ENCODE measurements at regions not wholly inside any gene's neighbourhood (a gene's known extent, or its start where the extent isn't known, plus 50 kb on each side); places are given as distances from the start of the nearest gene placed in this dataset.

DNA sequence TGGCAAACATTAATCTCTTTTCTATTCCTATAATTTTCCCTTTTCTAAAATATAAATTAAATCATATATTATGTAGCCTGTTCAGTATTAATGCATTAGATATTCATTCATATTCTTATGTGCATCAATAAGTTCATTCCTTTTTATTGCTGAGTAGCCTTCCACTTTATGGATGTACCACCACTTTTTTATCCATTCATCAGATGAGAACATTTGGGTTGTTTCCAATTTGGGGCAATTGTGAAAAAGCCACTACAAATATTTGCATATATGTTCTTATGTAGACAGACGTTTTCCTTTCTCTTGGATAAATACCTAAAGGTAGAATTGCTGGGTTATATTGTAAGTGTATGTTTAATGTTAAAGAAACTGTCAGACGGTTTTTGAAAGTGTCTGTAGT lies 79.4 kb upstream of the MAPK10 start:
- TF ChIP-seq BACH2 (CRISPR knock-in tag; IDR thresholded peaks at IDR 0.05; ENCODE audit: borderline replicate concordance), result no peak
- TF ChIP-seq, protein P1, sequence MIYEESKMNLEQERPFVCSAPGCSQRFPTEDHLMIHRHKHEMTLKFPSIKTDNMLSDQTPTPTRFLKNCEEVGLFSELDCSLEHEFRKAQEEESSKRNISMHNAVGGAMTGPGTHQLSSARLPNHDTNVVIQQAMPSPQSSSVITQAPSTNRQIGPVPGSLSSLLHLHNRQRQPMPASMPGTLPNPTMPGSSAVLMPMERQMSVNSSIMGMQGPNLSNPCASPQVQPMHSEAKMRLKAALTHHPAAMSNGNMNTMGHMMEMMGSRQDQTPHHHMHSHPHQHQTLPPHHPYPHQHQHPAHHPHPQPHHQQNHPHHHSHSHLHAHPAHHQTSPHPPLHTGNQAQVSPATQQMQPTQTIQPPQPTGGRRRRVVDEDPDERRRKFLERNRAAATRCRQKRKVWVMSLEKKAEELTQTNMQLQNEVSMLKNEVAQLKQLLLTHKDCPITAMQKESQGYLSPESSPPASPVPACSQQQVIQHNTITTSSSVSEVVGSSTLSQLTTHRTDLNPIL (CRISPR knock-in tag; IDR thresholded peaks at IDR 0.05; ENCODE audit: low read depth), result no peak
- no peak for TF ChIP-seq ZNF70 (CRISPR knock-in tag; IDR thresholded peaks at IDR 0.05)
- TF ChIP-seq ZNF8 (CRISPR knock-in tag; IDR thresholded peaks at IDR 0.05), result peak; percentile 94
- ATAC-seq, result no peak

DNA sequence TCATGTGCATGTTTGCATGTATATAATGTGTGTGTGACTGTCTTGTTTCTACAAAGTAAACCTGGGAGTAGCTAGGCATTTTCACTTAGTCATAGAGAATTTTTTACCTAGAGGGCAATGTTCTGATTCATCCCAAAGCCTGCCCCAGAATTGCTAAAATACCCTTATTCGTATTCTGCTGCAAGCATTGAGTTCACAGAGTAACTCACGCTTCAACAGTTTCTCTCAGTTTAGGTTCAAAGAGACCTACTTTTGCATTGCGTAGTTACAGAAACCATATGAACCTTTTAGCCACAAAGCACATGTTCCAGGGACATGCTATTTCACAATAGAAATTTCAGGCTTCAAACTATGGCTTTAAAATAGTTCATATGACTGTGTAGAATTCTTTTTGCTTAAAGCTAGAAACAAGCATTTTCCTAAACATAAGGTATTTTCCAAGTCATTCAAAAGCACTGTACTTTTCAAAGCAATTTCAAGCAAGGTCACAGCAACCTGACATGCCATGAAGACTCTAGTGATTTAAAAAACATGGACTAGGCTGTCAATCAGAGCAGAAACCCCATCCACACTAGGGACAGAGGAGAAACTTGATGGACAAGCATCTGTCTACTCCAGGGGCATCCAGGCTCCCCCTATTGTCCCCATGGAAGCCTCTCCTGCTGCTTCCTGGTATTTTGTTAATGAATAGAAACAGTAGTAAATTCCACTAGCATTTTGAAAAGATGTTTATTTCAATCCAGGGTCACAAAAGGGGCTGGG lies 81.5 kb upstream of the MAPK10 start:
- peak; percentile 52 for ATAC-seq
- no peak for TF ChIP-seq ZNF8 (CRISPR knock-in tag; IDR thresholded peaks at IDR 0.05)
- TF ChIP-seq ZNF70 (CRISPR knock-in tag; IDR thresholded peaks at IDR 0.05), result no peak
- no peak for TF ChIP-seq PPARA (CRISPR knock-in tag; IDR thresholded peaks at IDR 0.05; ENCODE audit: borderline replicate concordance)
- TF ChIP-seq CSDC2 (CRISPR knock-in tag; IDR thresholded peaks at IDR 0.05), result no peak
- TF ChIP-seq, protein P2, sequence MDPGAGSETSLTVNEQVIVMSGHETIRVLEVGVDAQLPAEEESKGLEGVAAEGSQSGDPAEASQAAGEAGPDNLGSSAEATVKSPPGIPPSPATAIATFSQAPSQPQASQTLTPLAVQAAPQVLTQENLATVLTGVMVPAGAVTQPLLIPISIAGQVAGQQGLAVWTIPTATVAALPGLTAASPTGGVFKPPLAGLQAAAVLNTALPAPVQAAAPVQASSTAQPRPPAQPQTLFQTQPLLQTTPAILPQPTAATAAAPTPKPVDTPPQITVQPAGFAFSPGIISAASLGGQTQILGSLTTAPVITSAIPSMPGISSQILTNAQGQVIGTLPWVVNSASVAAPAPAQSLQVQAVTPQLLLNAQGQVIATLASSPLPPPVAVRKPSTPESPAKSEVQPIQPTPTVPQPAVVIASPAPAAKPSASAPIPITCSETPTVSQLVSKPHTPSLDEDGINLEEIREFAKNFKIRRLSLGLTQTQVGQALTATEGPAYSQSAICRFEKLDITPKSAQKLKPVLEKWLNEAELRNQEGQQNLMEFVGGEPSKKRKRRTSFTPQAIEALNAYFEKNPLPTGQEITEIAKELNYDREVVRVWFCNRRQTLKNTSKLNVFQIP (CRISPR knock-in tag; IDR thresholded peaks at IDR 0.05; ENCODE audit: borderline replicate concordance, low read depth), result no peak
- TF ChIP-seq, protein P1 (CRISPR knock-in tag; IDR thresholded peaks at IDR 0.05; ENCODE audit: low read depth), result no peak
- no peak for TF ChIP-seq ESRRG (CRISPR knock-in tag; IDR thresholded peaks at IDR 0.05)
- TF ChIP-seq, protein P3, sequence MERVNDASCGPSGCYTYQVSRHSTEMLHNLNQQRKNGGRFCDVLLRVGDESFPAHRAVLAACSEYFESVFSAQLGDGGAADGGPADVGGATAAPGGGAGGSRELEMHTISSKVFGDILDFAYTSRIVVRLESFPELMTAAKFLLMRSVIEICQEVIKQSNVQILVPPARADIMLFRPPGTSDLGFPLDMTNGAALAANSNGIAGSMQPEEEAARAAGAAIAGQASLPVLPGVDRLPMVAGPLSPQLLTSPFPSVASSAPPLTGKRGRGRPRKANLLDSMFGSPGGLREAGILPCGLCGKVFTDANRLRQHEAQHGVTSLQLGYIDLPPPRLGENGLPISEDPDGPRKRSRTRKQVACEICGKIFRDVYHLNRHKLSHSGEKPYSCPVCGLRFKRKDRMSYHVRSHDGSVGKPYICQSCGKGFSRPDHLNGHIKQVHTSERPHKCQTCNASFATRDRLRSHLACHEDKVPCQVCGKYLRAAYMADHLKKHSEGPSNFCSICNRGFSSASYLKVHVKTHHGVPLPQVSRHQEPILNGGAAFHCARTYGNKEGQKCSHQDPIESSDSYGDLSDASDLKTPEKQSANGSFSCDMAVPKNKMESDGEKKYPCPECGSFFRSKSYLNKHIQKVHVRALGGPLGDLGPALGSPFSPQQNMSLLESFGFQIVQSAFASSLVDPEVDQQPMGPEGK (CRISPR knock-in tag; IDR thresholded peaks at IDR 0.05; ENCODE audit: borderline replicate concordance), result no peak
- TF ChIP-seq, protein P4, sequence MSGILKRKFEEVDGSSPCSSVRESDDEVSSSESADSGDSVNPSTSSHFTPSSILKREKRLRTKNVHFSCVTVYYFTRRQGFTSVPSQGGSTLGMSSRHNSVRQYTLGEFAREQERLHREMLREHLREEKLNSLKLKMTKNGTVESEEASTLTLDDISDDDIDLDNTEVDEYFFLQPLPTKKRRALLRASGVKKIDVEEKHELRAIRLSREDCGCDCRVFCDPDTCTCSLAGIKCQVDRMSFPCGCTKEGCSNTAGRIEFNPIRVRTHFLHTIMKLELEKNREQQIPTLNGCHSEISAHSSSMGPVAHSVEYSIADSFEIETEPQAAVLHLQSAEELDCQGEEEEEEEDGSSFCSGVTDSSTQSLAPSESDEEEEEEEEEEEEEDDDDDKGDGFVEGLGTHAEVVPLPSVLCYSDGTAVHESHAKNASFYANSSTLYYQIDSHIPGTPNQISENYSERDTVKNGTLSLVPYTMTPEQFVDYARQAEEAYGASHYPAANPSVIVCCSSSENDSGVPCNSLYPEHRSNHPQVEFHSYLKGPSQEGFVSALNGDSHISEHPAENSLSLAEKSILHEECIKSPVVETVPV (CRISPR knock-in tag; IDR thresholded peaks at IDR 0.05), result no peak
- no peak for TF ChIP-seq ARNTL (CRISPR knock-in tag; IDR thresholded peaks at IDR 0.05; ENCODE audit: borderline replicate concordance, low read depth)
- TF ChIP-seq ZC3H10 (CRISPR knock-in tag; IDR thresholded peaks at IDR 0.05), result no peak
- no peak for TF ChIP-seq BACH2 (CRISPR knock-in tag; IDR thresholded peaks at IDR 0.05; ENCODE audit: borderline replicate concordance)

DNA sequence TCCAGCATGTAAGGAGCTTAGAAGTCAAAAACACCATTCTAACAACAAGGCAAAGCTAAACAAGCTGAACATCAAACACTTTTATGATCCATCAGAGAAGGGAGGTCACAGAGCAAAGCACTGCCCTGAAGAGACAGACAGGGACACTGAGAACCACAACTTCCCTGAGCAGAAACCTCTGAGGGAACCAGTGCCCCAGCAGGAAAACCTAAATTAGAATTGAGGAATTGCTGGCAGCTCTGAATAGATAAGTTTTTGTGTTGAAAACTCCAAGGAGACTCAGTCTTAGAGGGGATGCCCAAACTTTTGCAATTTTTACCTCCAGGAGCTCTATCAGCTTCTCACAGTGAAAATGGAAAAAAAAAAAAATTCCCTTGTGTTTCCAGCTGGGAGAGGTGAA lies 83.0 kb upstream of the MAPK10 start:
- TF ChIP-seq ISL1 (CRISPR knock-in tag; IDR thresholded peaks at IDR 0.05) (no peak), TCF4 (CRISPR knock-in tag; IDR thresholded peaks at IDR 0.05; ENCODE audit: borderline replicate concordance) (no peak), PPARA (CRISPR knock-in tag; IDR thresholded peaks at IDR 0.05; ENCODE audit: borderline replicate concordance) (no peak), ZFP3 (CRISPR knock-in tag; IDR thresholded peaks at IDR 0.05) (no peak), ZNF565 (CRISPR knock-in tag; conservative IDR thresholded peaks at IDR 0.05; ENCODE audit: low read depth) (no peak), GLIS3 (CRISPR knock-in tag; IDR thresholded peaks at IDR 0.05) (no peak), BACH2 (CRISPR knock-in tag; IDR thresholded peaks at IDR 0.05; ENCODE audit: borderline replicate concordance) (no peak), SNAI2 (CRISPR knock-in tag; IDR thresholded peaks at IDR 0.05) (no peak), CSDC2 (CRISPR knock-in tag; IDR thresholded peaks at IDR 0.05) (no peak), ZFP30 (CRISPR knock-in tag; IDR thresholded peaks at IDR 0.05) (no peak), TOX (CRISPR knock-in tag; IDR thresholded peaks at IDR 0.05; ENCODE audit: borderline replicate concordance) (no peak), ARNTL (CRISPR knock-in tag; IDR thresholded peaks at IDR 0.05; ENCODE audit: borderline replicate concordance, low read depth) (no peak), ZC3H10 (CRISPR knock-in tag; IDR thresholded peaks at IDR 0.05) (no peak), ZNF70 (CRISPR knock-in tag; IDR thresholded peaks at IDR 0.05) (no peak), ESRRG (CRISPR knock-in tag; IDR thresholded peaks at IDR 0.05) (no peak)
- TF ChIP-seq, protein P1 (CRISPR knock-in tag; IDR thresholded peaks at IDR 0.05; ENCODE audit: low read depth), result no peak
- TF ChIP-seq, protein P4 (CRISPR knock-in tag; IDR thresholded peaks at IDR 0.05), result no peak
- TF ChIP-seq, protein P3 (CRISPR knock-in tag; IDR thresholded peaks at IDR 0.05; ENCODE audit: borderline replicate concordance), result no peak
- ATAC-seq, result no peak
